Activated CD4-positive, alpha-beta T cell treated with anti-CD3 and anti-CD28 coated beads, Interleukin-2, Interleukin-6, amounts not matched to agents 100 ng/mL and 50 ng/mL, durations not matched to agents 16 hours and 8 hours (primary cell): ENCODE measurements at regions not wholly inside any gene's neighbourhood (a gene's known extent, or its start where the extent isn't known, plus 50 kb on each side); places are given as distances from the start of the nearest gene placed in this dataset.
"Not testable (repeated sequence)": the region's sequence is repeated elsewhere in the genome, so short reads cannot be mapped to it uniquely, and the experiment has no call there.

ENCODE experiments used
- DNase-seq: peaks from one replicate; pipeline ENCODE4 v3.0.0-alpha.2; 2020

DNA sequence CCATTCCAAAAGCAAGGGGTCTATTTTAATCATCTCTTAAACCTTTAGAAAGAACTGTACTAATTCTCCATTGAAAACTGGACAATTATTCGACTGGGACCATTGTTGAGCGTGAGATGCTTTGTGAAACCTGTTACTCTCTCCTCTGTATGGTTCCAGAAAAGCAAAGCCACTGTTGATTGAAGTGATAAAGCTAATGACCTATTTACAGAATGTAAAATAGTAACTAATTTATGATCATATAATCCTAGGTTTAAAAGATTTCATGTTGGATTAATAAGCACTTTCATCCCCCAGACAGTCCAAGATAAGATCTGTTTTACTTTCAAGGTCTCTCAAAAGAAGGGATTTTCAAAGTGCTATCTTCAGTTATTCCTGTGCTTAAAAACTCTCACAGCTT lies 614.5 kb downstream of the TMA16 start:
- DNase-seq: no peak

DNA sequence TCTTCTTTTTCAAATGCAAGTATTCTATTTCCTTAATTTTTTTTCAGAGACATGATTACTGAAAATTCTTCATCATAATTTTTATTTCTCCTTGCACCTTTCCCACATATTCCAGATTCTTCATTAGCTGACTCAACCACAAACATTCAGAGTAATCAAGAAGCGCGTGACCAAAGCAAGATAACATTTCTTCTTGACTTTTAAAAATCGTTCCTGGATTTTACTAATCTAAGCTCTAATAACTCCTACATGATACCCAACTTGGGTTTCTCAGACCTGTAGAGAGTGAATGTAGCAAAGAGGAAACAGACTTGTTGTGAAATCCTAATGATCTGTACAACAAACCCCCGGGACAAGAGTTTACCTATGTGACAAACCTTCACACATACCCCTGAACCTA lies 615.0 kb downstream of the TMA16 start:
- DNase-seq: no peak

DNA sequence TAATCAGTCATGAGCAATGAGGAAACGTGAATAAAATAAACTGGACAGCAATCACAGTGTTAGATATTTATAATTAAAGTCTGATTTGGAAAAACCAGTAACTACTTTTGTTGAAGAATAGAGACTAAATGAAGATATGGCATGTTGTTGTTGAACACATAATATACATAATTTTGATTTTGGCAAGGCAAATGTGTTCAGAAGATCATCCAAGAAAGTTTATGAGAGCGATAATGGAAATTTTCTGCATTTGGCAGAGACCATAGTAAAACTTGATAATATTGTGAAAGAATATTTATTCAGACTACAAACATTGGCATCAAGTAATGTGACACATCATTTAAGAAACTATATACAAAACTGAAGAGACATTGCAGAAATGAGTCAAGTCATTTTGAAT lies 620.7 kb downstream of the TMA16 start:
- no peak for DNase-seq

DNA sequence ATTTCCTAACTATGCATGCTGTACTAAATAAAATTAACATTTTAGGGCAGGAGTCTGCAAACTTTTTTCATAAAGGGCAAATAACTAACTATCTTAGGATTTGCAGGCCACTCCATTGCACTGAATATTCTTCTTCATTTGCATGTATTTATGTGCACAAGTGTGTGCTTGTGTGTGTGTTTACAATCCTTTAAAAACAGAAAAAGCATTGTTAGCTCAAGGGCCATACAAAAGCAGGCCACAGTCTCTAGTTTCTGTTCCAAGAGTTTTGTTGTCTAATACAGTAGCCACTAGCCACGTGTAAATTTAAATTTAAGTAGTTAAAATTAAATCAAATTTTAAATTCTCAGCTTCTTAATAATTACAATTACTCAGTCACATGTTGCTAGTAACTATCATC lies 621.8 kb downstream of the TMA16 start:
- DNase-seq: no peak

DNA sequence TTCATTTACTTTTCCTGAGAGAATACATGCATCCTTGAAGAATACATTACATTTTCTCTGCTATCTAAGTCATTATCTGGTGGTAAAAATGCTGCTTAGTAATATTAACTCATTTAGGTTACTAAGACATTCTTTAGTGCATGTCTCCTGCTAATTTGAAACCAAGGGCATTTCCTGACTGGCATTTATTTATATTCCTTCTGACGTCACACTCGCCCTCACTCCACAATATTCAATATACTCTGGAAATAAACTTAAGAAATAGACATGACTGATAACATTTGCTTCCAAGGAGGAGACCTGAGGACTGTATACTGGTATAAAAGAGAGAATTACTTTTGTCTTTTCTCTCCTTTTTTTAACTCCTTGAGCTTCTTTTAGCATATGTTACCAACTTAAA lies 619.5 kb upstream of the SMIM31 start:
- no peak for DNase-seq

DNA sequence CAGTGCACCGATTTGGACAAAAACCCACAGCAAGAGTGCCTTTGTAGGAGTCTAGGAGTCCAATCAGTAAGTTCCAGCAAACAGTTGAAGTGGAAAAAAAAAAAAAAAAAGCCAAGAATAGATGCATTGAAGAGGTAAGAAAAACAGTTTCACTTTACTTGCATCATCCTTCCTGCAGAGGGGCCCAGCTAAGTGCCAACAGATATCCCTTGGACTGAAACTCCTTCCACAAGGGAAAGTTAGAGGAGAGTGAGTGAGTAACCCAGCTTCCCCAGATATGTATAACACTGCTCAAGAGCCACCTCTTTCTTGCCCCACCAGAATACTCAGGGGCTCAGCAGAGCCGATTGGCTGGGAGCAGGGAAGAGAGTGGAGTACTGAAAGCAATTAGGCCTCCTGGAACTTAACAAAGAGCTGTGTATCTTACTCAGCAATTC lies 617.7 kb upstream of the SMIM31 start:
- DNase-seq: no peak

DNA sequence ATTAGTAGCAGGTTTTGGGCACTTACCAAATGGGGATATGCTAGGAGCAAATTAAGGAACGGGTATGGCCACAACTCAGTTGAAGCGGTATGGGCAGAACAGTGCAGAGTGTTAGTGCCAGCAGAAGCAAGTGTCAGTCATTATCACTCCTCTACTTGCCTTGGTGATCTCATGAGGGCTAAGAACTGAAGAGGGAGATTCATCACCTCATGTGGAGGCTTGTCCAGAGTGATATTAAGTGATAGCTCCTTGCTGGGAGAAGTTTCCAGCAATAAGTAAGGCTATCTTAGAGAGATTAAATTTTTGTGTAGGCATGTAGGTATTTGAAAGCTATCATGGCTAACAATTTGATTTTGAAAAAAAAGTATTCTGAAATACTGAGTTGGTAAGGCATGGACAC lies 615.4 kb upstream of the SMIM31 start:
- no peak for DNase-seq

DNA sequence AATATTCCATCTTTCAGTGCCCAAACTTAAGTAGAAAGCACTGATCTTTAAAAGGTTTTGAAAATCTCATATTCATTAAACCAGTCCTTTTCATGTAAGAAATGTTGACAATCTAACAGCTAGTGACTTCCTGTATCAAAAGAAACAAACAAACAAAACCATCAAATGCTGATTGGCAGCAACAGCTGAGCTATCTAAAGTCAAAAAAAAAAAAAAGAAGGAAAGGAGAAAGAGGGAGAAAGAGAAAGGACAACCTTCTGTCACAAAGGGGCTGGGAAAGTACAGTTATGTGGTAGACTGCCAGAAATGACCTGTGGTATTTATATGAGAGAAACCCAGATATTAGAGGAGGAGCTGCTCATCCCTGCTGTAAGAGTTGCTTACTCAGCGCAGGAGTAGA lies 614.6 kb upstream of the SMIM31 start:
- DNase-seq: no peak

DNA sequence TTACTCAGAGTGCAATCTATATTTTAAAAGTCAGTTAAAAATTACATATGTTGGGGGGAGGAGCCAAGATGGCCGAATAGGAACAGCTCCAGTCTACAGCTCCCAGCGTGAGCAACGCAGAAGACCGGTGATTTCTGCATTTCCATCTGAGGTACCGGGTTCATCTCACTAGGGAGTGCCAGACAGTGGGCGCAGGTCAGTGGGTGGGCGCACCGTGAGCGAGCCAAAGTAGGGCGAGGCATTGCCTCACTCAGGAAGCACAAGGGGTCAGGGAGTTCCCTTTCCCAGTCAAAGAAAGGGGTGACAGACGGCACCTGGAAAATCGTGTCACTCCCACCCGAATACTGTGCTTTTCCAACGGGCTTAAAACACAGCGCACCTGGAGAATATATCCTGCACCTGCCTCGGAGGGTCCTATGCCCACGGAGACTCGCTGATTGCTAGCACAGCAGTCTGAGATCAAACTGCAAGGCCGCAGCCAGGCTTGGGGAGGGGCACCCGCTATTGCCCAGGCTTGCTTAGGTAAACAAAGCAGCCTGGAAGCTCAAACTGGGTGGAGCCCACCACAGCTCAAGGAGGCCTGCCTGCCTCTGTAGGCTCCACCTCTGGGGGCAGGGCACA lies 612.1 kb upstream of the SMIM31 start:
- DNase-seq: not testable (repeated sequence)

DNA sequence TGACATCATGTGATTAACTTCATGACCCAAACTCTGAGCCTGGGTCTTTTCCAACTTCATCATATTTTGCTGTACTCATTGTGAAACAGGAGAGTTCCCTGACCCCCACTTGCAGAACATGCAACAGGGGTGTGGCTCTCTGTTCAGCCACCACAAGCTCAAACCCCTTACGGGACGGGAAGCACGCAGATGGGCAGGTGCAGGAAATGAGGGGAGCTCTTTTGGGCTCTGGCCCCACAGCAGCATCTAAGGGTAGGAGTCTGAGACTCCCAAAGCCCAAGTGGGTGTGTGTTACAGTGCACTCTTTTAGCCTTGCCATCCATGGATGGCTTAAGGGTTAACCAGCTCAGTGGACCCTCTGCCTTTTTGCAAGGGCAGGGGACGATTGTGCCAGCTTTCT lies 599.5 kb upstream of the SMIM31 start:
- DNase-seq: no peak

DNA sequence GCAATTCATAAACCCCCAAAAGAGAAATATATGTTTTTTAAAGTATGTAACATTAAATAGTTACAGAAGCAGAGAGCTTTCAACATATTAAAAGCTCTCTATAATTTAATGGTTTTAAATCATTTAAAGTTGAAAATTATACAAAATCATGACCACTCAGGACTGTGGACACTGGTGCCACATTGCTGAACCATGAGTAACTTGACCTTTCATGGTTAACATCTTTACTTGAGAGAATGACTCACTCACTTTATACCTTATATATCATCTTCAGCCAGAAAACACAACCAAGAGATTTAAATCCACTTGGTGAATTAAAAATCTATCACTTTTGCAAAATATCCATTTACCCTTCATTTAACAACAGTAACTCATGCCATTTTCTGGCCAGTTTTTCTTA lies 584.3 kb upstream of the SMIM31 start:
- no peak for DNase-seq

DNA sequence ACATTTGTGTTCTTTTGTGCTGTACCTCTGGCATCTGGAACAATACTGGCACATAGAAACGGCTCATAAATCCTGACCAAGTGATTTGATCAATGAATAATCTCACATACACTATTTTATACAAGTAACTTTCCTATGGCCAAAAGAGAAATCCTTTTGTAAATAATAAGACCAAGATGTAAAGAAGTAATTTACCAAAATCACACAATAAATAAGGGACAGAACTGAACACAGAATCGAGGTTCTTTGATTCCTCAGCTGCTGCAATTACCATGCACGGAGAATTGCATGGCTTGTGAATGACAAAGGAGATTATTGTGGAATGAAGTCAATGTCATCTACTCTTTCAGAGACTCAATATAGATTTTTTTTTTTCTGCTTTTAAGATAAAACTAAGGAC lies 576.8 kb upstream of the SMIM31 start:
- no peak for DNase-seq

DNA sequence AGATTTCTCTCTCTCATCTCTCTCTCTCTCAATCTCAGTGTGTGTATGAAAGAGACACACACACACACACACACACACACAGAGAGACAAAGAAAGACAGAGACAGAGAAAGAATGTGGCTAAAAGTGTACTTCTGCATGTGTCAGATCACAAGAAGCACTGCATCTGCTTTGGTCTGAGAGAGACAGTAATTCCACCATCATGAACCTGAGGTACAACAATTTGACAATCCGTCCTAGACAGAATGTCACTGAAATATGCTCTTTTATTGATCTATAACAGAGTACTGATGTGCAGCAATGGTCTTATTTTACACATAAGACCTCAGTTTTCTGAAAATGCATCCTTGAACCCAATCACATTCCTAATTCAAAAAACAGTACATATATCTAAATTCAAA lies 576.2 kb upstream of the SMIM31 start:
- no peak for DNase-seq

DNA sequence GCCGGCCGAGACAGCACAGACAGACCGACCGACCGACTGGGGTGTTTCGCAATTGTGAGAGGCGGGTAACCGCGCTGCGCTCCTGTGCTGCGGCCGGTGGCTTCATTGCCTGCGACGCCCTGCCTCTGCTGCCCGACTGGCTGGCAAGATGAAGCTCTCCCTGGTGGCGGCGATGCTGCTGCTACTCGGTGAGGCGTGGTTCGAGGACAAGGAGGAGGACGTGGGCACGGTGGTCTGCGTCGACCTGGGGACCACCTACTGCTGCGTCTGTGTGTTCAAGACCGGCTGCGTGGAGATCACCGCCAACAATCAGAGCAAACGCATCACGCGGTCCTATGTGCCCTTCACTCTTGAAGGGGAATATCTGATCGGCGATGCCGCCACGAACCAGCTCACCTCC lies 565.7 kb upstream of the SMIM31 start:
- DNase-seq: no peak

DNA sequence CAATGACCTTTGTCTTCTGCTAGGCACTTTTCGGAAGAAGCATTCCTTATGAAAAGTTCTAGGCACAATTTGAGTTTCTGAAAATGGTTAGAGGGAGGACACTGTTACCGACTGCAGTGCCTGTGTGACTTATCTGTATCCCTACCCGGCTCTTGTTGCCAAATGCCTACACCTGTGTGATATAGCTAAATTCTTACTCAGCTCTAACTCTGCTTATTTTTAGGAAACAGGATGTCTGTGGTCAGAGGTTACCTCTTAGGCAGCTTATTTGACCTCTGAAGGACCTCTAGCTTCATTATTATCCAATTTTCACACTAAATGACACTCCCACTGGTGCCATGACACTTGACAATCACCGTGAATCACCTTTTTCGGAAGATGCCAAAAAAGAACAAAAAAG lies 561.1 kb upstream of the SMIM31 start:
- DNase-seq: no peak

DNA sequence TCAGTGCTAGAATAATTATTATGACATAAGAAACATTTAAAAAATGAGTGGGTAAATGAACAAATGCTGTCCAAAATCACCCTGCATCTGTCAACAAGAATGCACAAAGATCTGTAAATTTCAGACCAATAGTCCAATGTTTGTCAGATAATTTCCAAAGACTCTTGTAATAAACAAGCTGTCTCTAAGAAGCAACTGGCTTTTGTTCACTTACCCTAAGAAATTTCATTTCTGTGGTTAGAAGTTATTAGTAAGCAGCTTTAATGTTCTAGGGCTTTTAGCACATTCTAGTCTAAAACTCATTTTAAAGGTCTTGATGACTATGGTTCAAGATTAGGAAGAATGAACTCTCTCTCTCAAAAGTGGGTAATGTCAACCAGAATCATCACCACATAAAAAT lies 560.3 kb upstream of the SMIM31 start:
- DNase-seq: no peak

DNA sequence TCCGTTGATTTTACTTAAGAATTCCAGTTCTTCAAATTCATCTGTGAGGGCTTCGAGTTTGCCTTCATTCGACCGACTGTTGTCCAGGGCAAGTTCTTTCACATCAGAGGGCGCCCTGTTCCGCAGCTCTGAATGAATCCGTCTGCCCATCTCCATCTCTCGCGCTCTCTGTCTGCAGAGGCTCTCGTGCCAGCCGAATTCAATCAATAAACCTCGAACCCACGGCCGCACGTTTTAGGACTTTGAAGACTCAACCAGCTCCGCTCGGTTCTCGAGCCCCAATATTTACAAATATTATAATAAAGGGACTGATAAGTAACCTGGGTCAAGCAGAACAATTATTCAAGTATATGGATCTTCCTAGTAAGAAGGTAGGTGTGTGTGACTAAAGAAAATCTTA lies 556.4 kb upstream of the SMIM31 start:
- no peak for DNase-seq

DNA sequence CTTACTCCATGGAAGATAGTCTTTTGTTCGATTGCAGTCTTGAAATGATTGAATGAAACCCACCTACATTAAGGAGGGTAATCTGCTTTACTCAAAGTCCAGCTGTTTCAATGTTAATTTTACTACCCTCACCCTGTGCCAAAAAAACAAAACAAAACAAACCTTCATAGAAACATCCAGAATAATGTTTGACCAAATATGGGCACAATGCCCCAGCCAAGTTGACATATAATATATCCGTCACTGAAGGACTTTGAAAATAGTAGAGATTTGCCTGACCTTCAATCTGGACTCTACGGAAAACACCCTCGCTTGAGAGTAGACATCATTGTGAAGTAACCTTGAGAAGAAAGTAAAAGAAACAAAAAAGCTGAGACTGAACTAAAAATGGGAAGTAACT lies 550.5 kb upstream of the SMIM31 start:
- no peak for DNase-seq

DNA sequence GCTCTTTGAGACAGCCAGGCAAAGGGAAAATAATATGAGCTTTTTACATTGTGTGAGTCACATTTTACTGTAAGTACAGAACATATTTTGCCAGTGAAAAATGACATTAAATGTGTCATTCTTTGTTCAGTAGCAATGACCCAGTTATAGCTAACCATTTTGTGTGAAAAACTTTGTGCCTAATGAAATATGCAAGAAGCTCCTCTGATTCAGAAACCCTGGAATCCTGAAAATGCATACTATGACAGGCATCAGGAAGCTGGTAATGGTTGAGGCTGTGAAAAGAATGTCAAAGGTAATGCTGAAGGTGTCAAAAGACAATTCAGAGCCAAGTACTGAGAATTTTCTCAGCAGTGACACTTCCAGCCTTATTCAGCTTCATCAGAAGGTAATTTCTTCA lies 549.5 kb upstream of the SMIM31 start:
- no peak for DNase-seq

DNA sequence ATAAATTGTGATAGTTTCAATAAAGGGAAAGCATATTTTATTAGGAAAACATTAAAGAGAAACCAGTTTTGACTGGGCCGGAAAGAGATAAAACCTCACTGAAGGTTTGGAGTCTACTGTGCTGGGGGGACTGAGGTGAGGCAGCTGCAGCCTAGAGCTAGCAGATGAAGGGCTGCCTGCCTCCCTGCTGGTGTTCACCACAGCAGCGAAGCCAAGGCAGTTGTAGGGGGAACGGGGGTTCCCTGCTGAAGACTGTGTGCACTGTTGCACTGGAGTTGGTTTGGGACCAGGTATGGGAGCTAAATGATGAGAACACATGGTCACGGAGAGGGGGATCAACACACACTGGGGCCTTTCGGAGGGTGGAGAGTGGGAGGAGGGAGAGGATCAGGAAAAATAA lies 546.5 kb upstream of the SMIM31 start:
- DNase-seq: no peak

DNA sequence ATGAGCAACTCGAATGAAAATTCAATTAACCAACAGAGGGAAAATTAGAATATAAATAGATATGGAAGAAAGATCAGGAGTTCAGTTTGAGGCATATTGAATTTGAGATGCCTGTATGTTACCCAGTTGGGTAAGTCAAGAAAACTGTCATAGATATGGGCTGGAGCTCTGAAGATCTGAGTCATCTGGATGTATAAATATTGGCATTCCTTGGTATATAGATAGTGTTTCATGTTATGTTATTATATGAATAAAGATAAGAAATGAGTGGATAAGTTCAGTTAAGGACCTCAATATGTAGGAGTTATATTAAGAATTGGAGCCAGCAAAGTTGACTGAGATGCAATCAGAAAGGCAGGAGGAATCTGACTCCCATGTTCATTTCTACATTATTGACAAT lies 543.6 kb upstream of the SMIM31 start:
- no peak for DNase-seq

DNA sequence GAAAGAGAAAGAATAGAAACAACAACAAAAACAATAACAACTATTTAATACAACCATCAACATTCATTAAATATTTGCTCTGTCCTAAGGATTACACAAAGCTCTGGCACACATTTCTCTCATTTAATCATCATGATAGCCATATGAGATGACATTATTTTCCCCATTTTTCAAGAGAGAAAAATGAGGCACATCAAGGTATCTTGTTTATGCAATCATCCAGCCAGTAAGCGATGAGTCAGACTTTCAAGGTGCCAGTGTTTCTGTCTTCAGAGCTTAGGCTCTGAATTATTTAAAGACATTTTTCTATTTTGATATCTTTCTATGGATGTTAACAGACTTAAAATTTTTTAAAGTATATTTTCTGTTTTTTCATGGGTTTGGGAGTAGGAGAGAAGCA lies 541.8 kb upstream of the SMIM31 start:
- no peak for DNase-seq

DNA sequence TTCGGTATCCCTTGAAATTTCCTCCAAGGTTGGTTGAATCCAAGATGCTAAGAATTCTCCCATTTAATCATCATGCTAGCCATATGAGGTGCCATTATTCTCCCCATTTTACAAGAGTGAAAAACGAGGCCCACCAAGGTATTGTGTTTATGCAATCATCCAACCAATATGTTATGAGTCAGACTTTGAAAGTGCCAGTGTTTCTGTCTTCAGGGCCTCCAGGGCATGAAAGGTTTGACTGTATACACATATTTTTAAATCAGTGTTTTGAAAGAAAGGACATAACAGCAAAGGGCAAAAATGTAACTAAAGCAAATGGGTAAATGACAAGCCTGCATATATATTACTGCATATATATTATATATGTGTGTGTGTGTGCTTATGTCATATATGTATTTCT lies 541.2 kb upstream of the SMIM31 start:
- no peak for DNase-seq

DNA sequence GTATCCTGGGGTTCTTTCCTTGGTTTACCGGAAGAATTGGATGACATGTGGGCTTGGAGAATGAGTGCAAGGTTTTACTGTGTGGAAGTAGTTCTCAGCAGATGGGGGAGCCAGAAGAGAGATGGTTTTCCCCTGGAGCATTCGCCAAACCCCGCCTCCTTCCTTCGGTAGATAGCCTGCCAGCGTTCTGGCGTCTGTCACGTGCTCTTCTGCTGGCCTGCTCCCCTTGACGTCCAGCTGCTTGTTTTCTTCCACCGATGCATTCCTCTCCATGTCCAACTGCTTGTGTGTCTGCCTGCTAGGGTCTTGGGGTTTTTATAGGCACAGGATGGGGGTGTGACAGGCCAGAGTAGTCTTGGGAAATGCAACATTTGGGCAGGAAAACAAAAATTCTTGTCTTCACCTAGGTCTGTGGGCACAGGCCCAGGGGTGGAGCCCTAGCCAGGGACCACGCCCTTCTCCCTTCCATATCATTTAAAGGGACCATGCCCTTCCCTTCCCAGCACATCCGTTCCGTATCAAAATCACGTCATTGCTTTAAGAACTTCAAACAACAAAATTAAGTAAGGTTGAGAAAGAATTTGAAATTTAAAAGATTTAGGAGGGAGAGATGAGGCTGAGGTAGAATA lies 538.7 kb upstream of the SMIM31 start:
- no peak for DNase-seq

DNA sequence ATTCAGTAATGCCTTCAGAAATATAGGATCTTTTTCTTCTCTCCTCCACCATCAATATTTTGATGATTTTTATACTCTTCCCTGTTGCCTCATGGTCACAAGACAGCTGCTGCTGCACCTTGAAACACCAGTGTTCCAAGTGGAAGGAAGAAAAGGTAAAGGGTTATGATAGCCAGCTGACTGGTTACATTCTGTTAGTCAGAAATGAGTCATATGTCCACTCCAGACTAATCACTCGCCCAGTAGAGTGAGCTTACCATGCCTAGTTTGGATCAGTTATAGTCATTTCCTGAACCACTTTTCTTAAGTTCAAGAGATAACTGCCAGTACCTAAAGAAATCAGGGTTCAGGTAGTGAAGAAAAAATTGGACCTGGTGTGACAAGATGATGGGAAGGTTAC lies 532.3 kb upstream of the SMIM31 start:
- DNase-seq: no peak
